ENCODE measurements at regions not wholly inside any gene's neighbourhood (a gene's known extent, or its start where the extent isn't known, plus 50 kb on each side); places are given as distances from the start of the nearest gene placed in this dataset.
A peak's percentile ranks its signal among the peaks of the same experiment; 100 is the strongest.

GRCh38 chr2:144082777-144083176 lies 437.1 kb downstream of the ZEB2 start:
- TF ChIP-seq TAF1 (IDR thresholded peaks at IDR 0.05; ENCODE audit: borderline replicate concordance, low read depth, low read length): no peak
- FAIRE-seq (no peak), DNase-seq (ENCODE audit: insufficient read length) (no peak)

- FAIRE-seq: no peak
- DNase-seq (ENCODE audit: insufficient read length): no peak
- no peak for TF ChIP-seq POLR2A (IDR thresholded peaks at IDR 0.05; ENCODE audit: low read depth, low read length)
- no peak for TF ChIP-seq TAF1 (IDR thresholded peaks at IDR 0.05; ENCODE audit: borderline replicate concordance, low read depth, low read length)
- no peak for TF ChIP-seq POLR2AphosphoS5 (IDR thresholded peaks at IDR 0.05; ENCODE audit: low read depth, low read length)
Observed at GRCh38 chr2:144082327-144082726, 437.6 kb downstream of the ZEB2 start.

- FAIRE-seq (no peak), DNase-seq (ENCODE audit: insufficient read length) (no peak)
- TF ChIP-seq TAF1 (IDR thresholded peaks at IDR 0.05; ENCODE audit: borderline replicate concordance, low read depth, low read length): no peak
- no peak for TF ChIP-seq POLR2AphosphoS5 (IDR thresholded peaks at IDR 0.05; ENCODE audit: low read depth, low read length)
- no peak for TF ChIP-seq POLR2A (IDR thresholded peaks at IDR 0.05; ENCODE audit: low read depth, low read length)
Observed at GRCh38 chr2:144081272-144081671, 438.6 kb downstream of the ZEB2 start.

- FAIRE-seq (no peak), DNase-seq (ENCODE audit: insufficient read length) (no peak)
- TF ChIP-seq POLR2AphosphoS5 (IDR thresholded peaks at IDR 0.05; ENCODE audit: low read depth, low read length) (no peak), TAF1 (IDR thresholded peaks at IDR 0.05; ENCODE audit: borderline replicate concordance, low read depth, low read length) (no peak)
Observed at GRCh38 chr2:144079803-144080202, 440.1 kb downstream of the ZEB2 start.

- no peak for TF ChIP-seq POLR2A (IDR thresholded peaks at IDR 0.05; ENCODE audit: low read depth, low read length)
- no peak for FAIRE-seq
Observed at GRCh38 chr2:144078802-144079724, 440.9 kb downstream of the ZEB2 start.

GRCh38 chr2:144078106-144078505 lies 441.8 kb downstream of the ZEB2 start:
- TF ChIP-seq POLR2AphosphoS5 (IDR thresholded peaks at IDR 0.05; ENCODE audit: low read depth, low read length) (no peak), TAF1 (IDR thresholded peaks at IDR 0.05; ENCODE audit: borderline replicate concordance, low read depth, low read length) (no peak), POLR2A (IDR thresholded peaks at IDR 0.05; ENCODE audit: low read depth, low read length) (no peak)
- FAIRE-seq (no peak), DNase-seq (ENCODE audit: insufficient read length) (no peak)

More at GRCh38 chr2:144078802-144079724, 440.9 kb downstream of the ZEB2 start:
- DNase-seq (ENCODE audit: insufficient read length): no peak

GRCh38 chr2:144074450-144074849 lies 445.5 kb downstream of the ZEB2 start:
- DNase-seq (ENCODE audit: insufficient read length) (no peak), FAIRE-seq (no peak)
- TF ChIP-seq TAF1 (IDR thresholded peaks at IDR 0.05; ENCODE audit: borderline replicate concordance, low read depth, low read length) (no peak), POLR2AphosphoS5 (IDR thresholded peaks at IDR 0.05; ENCODE audit: low read depth, low read length) (no peak), POLR2A (IDR thresholded peaks at IDR 0.05; ENCODE audit: low read depth, low read length) (no peak)

- FAIRE-seq (no peak), DNase-seq (ENCODE audit: insufficient read length) (no peak)
- TF ChIP-seq POLR2AphosphoS5 (IDR thresholded peaks at IDR 0.05; ENCODE audit: low read depth, low read length) (no peak), TAF1 (IDR thresholded peaks at IDR 0.05; ENCODE audit: borderline replicate concordance, low read depth, low read length) (no peak), POLR2A (IDR thresholded peaks at IDR 0.05; ENCODE audit: low read depth, low read length) (no peak)
Observed at GRCh38 chr2:144071461-144071860, 448.5 kb downstream of the ZEB2 start.

- DNase-seq (ENCODE audit: insufficient read length) (no peak), FAIRE-seq (peak; percentile 36)
- no peak for TF ChIP-seq POLR2AphosphoS5 (IDR thresholded peaks at IDR 0.05; ENCODE audit: low read depth, low read length)
Observed at GRCh38 chr2:144067506-144067905, 452.4 kb downstream of the ZEB2 start.

- FAIRE-seq: no peak
- DNase-seq (ENCODE audit: insufficient read length): no peak
- TF ChIP-seq POLR2A (IDR thresholded peaks at IDR 0.05; ENCODE audit: low read depth, low read length) (no peak), POLR2AphosphoS5 (IDR thresholded peaks at IDR 0.05; ENCODE audit: low read depth, low read length) (no peak), TAF1 (IDR thresholded peaks at IDR 0.05; ENCODE audit: borderline replicate concordance, low read depth, low read length) (no peak)
Observed at GRCh38 chr2:144063602-144064001, 456.3 kb downstream of the ZEB2 start.

GRCh38 chr2:144054911-144055310 lies 465.0 kb downstream of the ZEB2 start:
- FAIRE-seq: no peak

GRCh38 chr2:144052083-144052482 lies 467.8 kb downstream of the ZEB2 start:
- no peak for FAIRE-seq
- TF ChIP-seq POLR2AphosphoS5 (IDR thresholded peaks at IDR 0.05; ENCODE audit: low read depth, low read length) (no peak), POLR2A (IDR thresholded peaks at IDR 0.05; ENCODE audit: low read depth, low read length) (no peak)
- DNase-seq (ENCODE audit: insufficient read length): no peak

More at GRCh38 chr2:144054911-144055310, 465.0 kb downstream of the ZEB2 start:
- DNase-seq (ENCODE audit: insufficient read length): no peak
- TF ChIP-seq POLR2A (IDR thresholded peaks at IDR 0.05; ENCODE audit: low read depth, low read length): no peak
- no peak for TF ChIP-seq TAF1 (IDR thresholded peaks at IDR 0.05; ENCODE audit: borderline replicate concordance, low read depth, low read length)
- TF ChIP-seq POLR2AphosphoS5 (IDR thresholded peaks at IDR 0.05; ENCODE audit: low read depth, low read length): no peak

GRCh38 chr2:144049137-144049536 lies 470.8 kb downstream of the ZEB2 start:
- TF ChIP-seq TAF1 (IDR thresholded peaks at IDR 0.05; ENCODE audit: borderline replicate concordance, low read depth, low read length) (no peak), POLR2A (IDR thresholded peaks at IDR 0.05; ENCODE audit: low read depth, low read length) (no peak), POLR2AphosphoS5 (IDR thresholded peaks at IDR 0.05; ENCODE audit: low read depth, low read length) (no peak)
- FAIRE-seq: no peak
- no peak for DNase-seq (ENCODE audit: insufficient read length)
